Muscle layer of duodenum (tissue), 2 donors: ENCODE measurements at regions not wholly inside any gene's neighbourhood (a gene's known extent, or its start where the extent isn't known, plus 50 kb on each side); places are given as distances from the start of the nearest gene placed in this dataset.
"Not testable (repeated sequence)": the region's sequence is repeated elsewhere in the genome, so short reads cannot be mapped to it uniquely, and the experiment has no call there.

Experiments
- H3K27ac ChIP-seq: one replicate; pipeline ENCODE4 v1.7.0; 2013; ENCODE audit warnings: mild to moderate bottlenecking, low read length
- H3K27me3 ChIP-seq: one replicate; pipeline ENCODE4 v1.7.0; 2013; ENCODE audit warnings: low read depth, mild to moderate bottlenecking, control low read depth, low read length
- H3K36me3 ChIP-seq, 2 donors: one replicate each; pipeline ENCODE4 v1.7.0; 2013; ENCODE audit warnings: low read length in 2 of 2, control low read depth in 1 of 2, mild to moderate bottlenecking in 1 of 2; ENCODE audit not compliant: insufficient read depth in 2 of 2, control insufficient read depth in 1 of 2
- H3K4me1 ChIP-seq, 2 donors: one replicate each; pipeline ENCODE4 v1.7.0; 2013; ENCODE audit warnings: low read length in 2 of 2, mild to moderate bottlenecking in 2 of 2, control low read depth in 1 of 2, moderate library complexity in 1 of 2; ENCODE audit not compliant: insufficient read depth in 2 of 2, control insufficient read depth in 1 of 2
- H3K4me3 ChIP-seq, 2 donors: one replicate each; pipeline ENCODE4 v1.7.0; 2013; ENCODE audit warnings: low read length in 2 of 2, low read depth in 1 of 2, mild to moderate bottlenecking in 1 of 2
- H3K9me3 ChIP-seq, 2 donors: one replicate each; pipeline ENCODE4 v1.7.0; 2013; ENCODE audit warnings: low read length in 2 of 2, control low read depth in 1 of 2, mild to moderate bottlenecking in 1 of 2; ENCODE audit not compliant: control insufficient read depth in 1 of 2
- donor health status: healthy.

GRCh38 chr14:27863166-27863565 lies 903.4 kb upstream of the FOXG1 start:
- H3K4me1 ChIP-seq, result no peaks in the 10 kb centered on the region
- no peak overlapping the region for H3K4me3 ChIP-seq
- H3K27ac ChIP-seq, result no peak overlapping the region

GRCh38 chr14:27881063-27881462 lies 885.5 kb upstream of the FOXG1 start:
- no peak overlapping the region for H3K27ac ChIP-seq
- H3K4me1 ChIP-seq, result no peaks in the 10 kb centered on the region
- no peak overlapping the region for H3K4me3 ChIP-seq
- no peaks in the 10 kb centered on the region for H3K36me3 ChIP-seq
- no peaks in the 10 kb centered on the region for H3K27me3 ChIP-seq
- H3K9me3 ChIP-seq, result peaks cover 0 to 3% of the 10 kb centered on the region in 2 donors

More at GRCh38 chr14:27863166-27863565, 903.4 kb upstream of the FOXG1 start:
- Histone ChIP-seq H3K27me3 (no peaks in the 10 kb centered on the region), H3K36me3 (no peaks in the 10 kb centered on the region), H3K9me3 (no peaks in the 10 kb centered on the region)

- Histone ChIP-seq H3K36me3 (no peaks in the 10 kb centered on the region), H3K27me3 (no peaks in the 10 kb centered on the region), H3K9me3 (peaks cover 0 to 3% of the 10 kb centered on the region in 2 donors)
Observed at GRCh38 chr14:27881646-27882045, 884.9 kb upstream of the FOXG1 start.

GRCh38 chr14:27886256-27886655 lies 880.3 kb upstream of the FOXG1 start:
- H3K36me3 ChIP-seq, result no peaks in the 10 kb centered on the region

More at GRCh38 chr14:27881646-27882045, 884.9 kb upstream of the FOXG1 start:
- H3K27ac ChIP-seq, result no peak overlapping the region
- no peak overlapping the region for H3K4me3 ChIP-seq
- H3K4me1 ChIP-seq, result no peaks in the 10 kb centered on the region

GRCh38 chr14:27890259-27890658 lies 876.3 kb upstream of the FOXG1 start:
- Histone ChIP-seq H3K9me3 (no peaks in the 10 kb centered on the region), H3K4me1 (no peaks in the 10 kb centered on the region), H3K36me3 (no peaks in the 10 kb centered on the region), H3K27me3 (no peaks in the 10 kb centered on the region), H3K4me3 (no peak overlapping the region), H3K27ac (no peak overlapping the region)

More at GRCh38 chr14:27886256-27886655, 880.3 kb upstream of the FOXG1 start:
- no peaks in the 10 kb centered on the region for H3K27me3 ChIP-seq
- no peaks in the 10 kb centered on the region for H3K4me1 ChIP-seq
- no peaks in the 10 kb centered on the region for H3K9me3 ChIP-seq
- H3K4me3 ChIP-seq, result no peak overlapping the region
- H3K27ac ChIP-seq, result no peak overlapping the region

- H3K4me1 ChIP-seq, H3K4me3 ChIP-seq, H3K27ac ChIP-seq, H3K36me3 ChIP-seq, H3K9me3 ChIP-seq, H3K27me3 ChIP-seq: not testable (repeated sequence)
Observed at GRCh38 chr14:27908484-27908883, 858.1 kb upstream of the FOXG1 start.

GRCh38 chr14:27916326-27916725 lies 850.3 kb upstream of the FOXG1 start:
- Histone ChIP-seq H3K27me3 (no peaks in the 10 kb centered on the region), H3K4me1 (no peaks in the 10 kb centered on the region), H3K27ac (no peak overlapping the region), H3K36me3 (no peaks in the 10 kb centered on the region), H3K9me3 (peaks cover 0 to 7% of the 10 kb centered on the region in 2 donors), H3K4me3 (no peak overlapping the region)

GRCh38 chr14:27917896-27918295 lies 848.7 kb upstream of the FOXG1 start:
- Histone ChIP-seq H3K27me3 (no peaks in the 10 kb centered on the region), H3K4me1 (no peaks in the 10 kb centered on the region), H3K27ac (no peak overlapping the region), H3K36me3 (no peaks in the 10 kb centered on the region), H3K9me3 (peaks cover 0 to 7% of the 10 kb centered on the region in 2 donors), H3K4me3 (no peak overlapping the region)

GRCh38 chr14:27927519-27927918 lies 839.1 kb upstream of the FOXG1 start:
- H3K9me3 ChIP-seq, result peaks cover 3 to 7% of the 10 kb centered on the region in 2 donors

GRCh38 chr14:27929797-27930347 lies 836.7 kb upstream of the FOXG1 start:
- Histone ChIP-seq H3K9me3 (no peaks in the 10 kb centered on the region), H3K36me3 (no peaks in the 10 kb centered on the region), H3K4me1 (no peaks in the 10 kb centered on the region), H3K27ac (no peak overlapping the region), H3K27me3 (no peaks in the 10 kb centered on the region), H3K4me3 (no peak overlapping the region)

More at GRCh38 chr14:27927519-27927918, 839.1 kb upstream of the FOXG1 start:
- Histone ChIP-seq H3K27me3 (no peaks in the 10 kb centered on the region), H3K4me1 (no peaks in the 10 kb centered on the region), H3K4me3 (no peak overlapping the region), H3K27ac (no peak overlapping the region), H3K36me3 (no peaks in the 10 kb centered on the region)

GRCh38 chr14:27938392-27938791 lies 828.2 kb upstream of the FOXG1 start:
- Histone ChIP-seq H3K36me3 (no peaks in the 10 kb centered on the region), H3K27me3 (no peaks in the 10 kb centered on the region), H3K9me3 (no peaks in the 10 kb centered on the region), H3K4me3 (no peak overlapping the region), H3K4me1 (no peaks in the 10 kb centered on the region), H3K27ac (no peak overlapping the region)

- Histone ChIP-seq H3K4me1 (no peaks in the 10 kb centered on the region), H3K4me3 (no peak overlapping the region), H3K27me3 (no peaks in the 10 kb centered on the region), H3K27ac (no peak overlapping the region), H3K9me3 (no peaks in the 10 kb centered on the region), H3K36me3 (no peaks in the 10 kb centered on the region)
Observed at GRCh38 chr14:27945512-27945911, 821.1 kb upstream of the FOXG1 start.
